PC-9 (cell line): ENCODE measurements at regions not wholly inside any gene's neighbourhood (a gene's known extent, or its start where the extent isn't known, plus 50 kb on each side); places are given as distances from the start of the nearest gene placed in this dataset.

Source experiments
- CTCF ChIP-seq: fragments of 200-600 bp; sonication (generic); conservative IDR thresholded peaks from 2 replicates; pipeline ENCODE4 v1.6.1; 2017; ENCODE audit warnings: mixed run types, antibody characterized with exemption, mild to moderate bottlenecking, moderate library complexity
- EZH2 ChIP-seq: fragments of 200-600 bp; sonication (generic); IDR thresholded peaks from 2 replicates; pipeline ENCODE4 v1.8.0; 2017; ENCODE audit warnings: antibody characterized with exemption, low read depth

GRCh38 chrX:34528081-34528480 lies 129.0 kb downstream of the TMEM47 start:
- no peak for TF ChIP-seq CTCF
- no peak for TF ChIP-seq EZH2
